ENCODE measurements at regions not wholly inside any gene's neighbourhood (a gene's known extent, or its start where the extent isn't known, plus 50 kb on each side); places are given as distances from the start of the nearest gene placed in this dataset.
"Not testable (repeated sequence)": the region's sequence is repeated elsewhere in the genome, so short reads cannot be mapped to it uniquely, and the experiment has no call there.

- H3K4me3 ChIP-seq (ENCODE audit: low read depth, low read length), result no peak overlapping the region
- no peak for DNase-seq (ENCODE audit: low read depth)
- TF ChIP-seq CTCF (IDR thresholded peaks at IDR 0.05; ENCODE audit: low read depth, low read length, missing control alignments), result no peak
Measured at GRCh38 chr13:42424182-42424581, 149.8 kb upstream of the TNFSF11 start.

DNA sequence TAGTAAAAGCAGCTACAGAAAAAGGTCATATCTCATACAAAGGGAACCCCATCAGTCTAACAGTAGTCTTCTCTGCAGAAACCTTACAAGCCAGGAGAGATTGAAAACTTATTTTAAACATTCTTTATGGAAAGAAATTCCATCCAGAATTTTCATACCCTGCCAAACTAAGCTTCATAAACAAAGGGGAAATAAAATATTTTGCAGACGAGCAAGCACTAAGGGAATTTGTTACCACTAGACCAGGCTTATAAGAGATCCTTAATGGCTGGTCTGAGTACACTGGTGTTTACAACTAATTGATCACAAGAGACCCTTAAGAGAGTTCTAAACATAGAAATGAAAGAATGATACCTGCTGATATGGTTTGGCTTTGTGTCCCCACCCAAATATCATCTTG lies 128.6 kb upstream of the TNFSF11 start:
- DNase-seq (ENCODE audit: low read depth), result no peak
- no peak for TF ChIP-seq CTCF (IDR thresholded peaks at IDR 0.05; ENCODE audit: low read depth, low read length, missing control alignments)

DNA sequence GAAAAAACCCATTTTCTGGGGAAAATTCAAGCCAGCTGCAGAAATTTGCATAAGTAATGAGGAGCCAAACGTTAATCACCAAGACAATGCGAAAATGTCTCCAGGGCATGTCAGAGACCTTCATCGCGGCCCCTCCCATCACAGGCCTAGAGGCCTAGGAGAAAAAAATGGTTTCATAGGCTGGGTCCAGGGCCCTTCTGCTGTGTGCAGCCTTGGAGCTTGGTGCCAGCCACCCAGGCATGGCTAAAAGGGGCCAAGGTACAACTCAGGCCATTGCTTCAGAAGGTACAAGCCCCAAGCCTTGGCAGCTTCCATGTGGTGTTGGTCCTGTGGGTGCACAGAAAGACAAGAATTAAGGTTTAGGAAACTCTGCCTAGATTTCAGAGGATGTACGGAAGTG lies 127.4 kb upstream of the TNFSF11 start:
- H3K4me3 ChIP-seq (ENCODE audit: low read depth, low read length); DNase-seq (ENCODE audit: low read depth): not testable (repeated sequence)

More for the DNA sequence above, 128.6 kb upstream of the TNFSF11 start:
- H3K4me3 ChIP-seq (ENCODE audit: low read depth, low read length), result no peak overlapping the region

DNA sequence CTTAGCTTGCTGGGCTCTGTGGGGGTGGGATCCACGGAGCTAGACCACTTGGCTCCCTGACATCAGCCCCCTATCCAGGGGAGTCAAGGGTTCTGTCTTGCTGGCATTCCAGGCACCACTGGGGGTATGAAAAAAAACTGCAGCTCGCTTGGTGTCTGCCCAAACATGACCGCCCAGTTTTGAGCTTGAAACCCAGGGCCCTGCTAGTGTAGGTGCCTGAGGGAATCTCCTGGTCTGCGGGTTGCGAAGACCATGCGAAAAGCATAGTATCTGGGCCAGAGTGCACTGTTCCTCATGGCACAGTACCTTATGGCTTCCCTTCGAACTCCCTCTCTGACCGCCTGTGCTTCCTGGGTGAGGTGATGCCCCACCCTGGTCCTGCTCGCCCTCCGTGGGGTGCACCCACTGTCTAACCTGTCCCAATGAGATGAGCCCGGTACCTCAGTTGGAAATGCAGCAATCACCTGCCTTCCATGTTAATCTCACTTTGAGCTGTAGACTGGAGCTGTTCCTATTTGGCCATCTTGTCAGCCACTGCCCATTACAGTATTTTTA lies 120.8 kb upstream of the TNFSF11 start:
- no peak for DNase-seq (ENCODE audit: low read depth)
- H3K4me3 ChIP-seq (ENCODE audit: low read depth, low read length), result no peak overlapping the region
- no peak for TF ChIP-seq CTCF (IDR thresholded peaks at IDR 0.05; ENCODE audit: low read depth, low read length, missing control alignments)

GRCh38 chr13:42454749-42455148 lies 119.2 kb upstream of the TNFSF11 start:
- no peak for DNase-seq (ENCODE audit: low read depth)
- no peak overlapping the region for H3K4me3 ChIP-seq (ENCODE audit: low read depth, low read length)
- TF ChIP-seq CTCF (IDR thresholded peaks at IDR 0.05; ENCODE audit: low read depth, low read length, missing control alignments), result no peak

GRCh38 chr13:42458193-42458592 lies 115.8 kb upstream of the TNFSF11 start:
- DNase-seq (ENCODE audit: low read depth), result no peak
- TF ChIP-seq CTCF (IDR thresholded peaks at IDR 0.05; ENCODE audit: low read depth, low read length, missing control alignments), result no peak
- H3K4me3 ChIP-seq (ENCODE audit: low read depth, low read length), result no peak overlapping the region

- TF ChIP-seq CTCF (IDR thresholded peaks at IDR 0.05; ENCODE audit: low read depth, low read length, missing control alignments), result no peak
- no peak overlapping the region for H3K4me3 ChIP-seq (ENCODE audit: low read depth, low read length)
- no peak for DNase-seq (ENCODE audit: low read depth)
Measured at GRCh38 chr13:42466123-42466522, 107.8 kb upstream of the TNFSF11 start.
